ENCODE measurements at regions not wholly inside any gene's neighbourhood (a gene's known extent, or its start where the extent isn't known, plus 50 kb on each side); places are given as distances from the start of the nearest gene placed in this dataset.

DNA sequence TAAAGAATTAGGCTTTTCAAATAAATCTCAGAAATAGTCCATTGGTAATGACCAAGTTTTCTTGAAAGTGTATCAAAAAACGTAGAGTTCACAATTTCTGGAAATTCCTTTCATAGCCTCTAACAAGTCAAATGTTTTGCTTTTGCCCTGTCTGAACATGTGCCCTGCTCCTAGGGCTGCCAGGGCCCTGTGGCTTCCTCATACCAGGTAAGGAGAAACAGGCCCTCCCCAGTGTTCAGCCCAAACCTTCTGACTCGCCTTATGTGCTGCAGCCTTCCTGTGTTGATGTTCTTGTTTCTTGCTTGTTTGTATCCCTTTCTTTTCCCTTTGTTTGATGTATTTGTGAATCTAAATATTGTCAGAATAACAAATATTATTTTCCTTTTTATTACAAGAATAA lies 146.1 kb upstream of the PACRGL start:
- TF ChIP-seq, protein P1, sequence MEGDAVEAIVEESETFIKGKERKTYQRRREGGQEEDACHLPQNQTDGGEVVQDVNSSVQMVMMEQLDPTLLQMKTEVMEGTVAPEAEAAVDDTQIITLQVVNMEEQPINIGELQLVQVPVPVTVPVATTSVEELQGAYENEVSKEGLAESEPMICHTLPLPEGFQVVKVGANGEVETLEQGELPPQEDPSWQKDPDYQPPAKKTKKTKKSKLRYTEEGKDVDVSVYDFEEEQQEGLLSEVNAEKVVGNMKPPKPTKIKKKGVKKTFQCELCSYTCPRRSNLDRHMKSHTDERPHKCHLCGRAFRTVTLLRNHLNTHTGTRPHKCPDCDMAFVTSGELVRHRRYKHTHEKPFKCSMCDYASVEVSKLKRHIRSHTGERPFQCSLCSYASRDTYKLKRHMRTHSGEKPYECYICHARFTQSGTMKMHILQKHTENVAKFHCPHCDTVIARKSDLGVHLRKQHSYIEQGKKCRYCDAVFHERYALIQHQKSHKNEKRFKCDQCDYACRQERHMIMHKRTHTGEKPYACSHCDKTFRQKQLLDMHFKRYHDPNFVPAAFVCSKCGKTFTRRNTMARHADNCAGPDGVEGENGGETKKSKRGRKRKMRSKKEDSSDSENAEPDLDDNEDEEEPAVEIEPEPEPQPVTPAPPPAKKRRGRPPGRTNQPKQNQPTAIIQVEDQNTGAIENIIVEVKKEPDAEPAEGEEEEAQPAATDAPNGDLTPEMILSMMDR (IDR thresholded peaks at IDR 0.05; ENCODE audit: insufficient read depth, low read length, poor library complexity, severe bottlenecking): no peak
- no peak for TF ChIP-seq EZH2phosphoT487 (conservative IDR thresholded peaks at IDR 0.05; ENCODE audit: low read length)
